Activated naive CD4-positive, alpha-beta T cell treated with anti-CD3 and anti-CD28 coated beads, Interleukin-2, amount 10 ng/mL, durations not matched to agents 7 days and 5 days (primary cell): ENCODE measurements at regions not wholly inside any gene's neighbourhood (a gene's known extent, or its start where the extent isn't known, plus 50 kb on each side); places are given as distances from the start of the nearest gene placed in this dataset.

Source experiments
- CTCF ChIA-PET: fragments of 350-600 bp; sonication (Branson Sonifier 250); formaldehyde crosslinking; loops from one replicate; lab custom pipeline; 2021; ENCODE audit warnings: antibody characterized with exemption; lab: Charles Lee
- DNase-seq: peaks from one replicate; pipeline ENCODE4 v3.0.0-alpha.2; 2020
- H3K27ac Mint-ChIP-seq: one replicate; pipeline ENCODE4 v1.8.0; 2021; ENCODE audit warnings: mild to moderate bottlenecking, moderate library complexity, mixed read lengths
- H3K27me3 Mint-ChIP-seq: one replicate; pipeline ENCODE4 v1.8.0; 2021; ENCODE audit warnings: mild to moderate bottlenecking, mixed read lengths
- H3K36me3 Mint-ChIP-seq: one replicate; pipeline ENCODE4 v1.8.0; 2021; ENCODE audit warnings: mixed read lengths
- H3K4me1 Mint-ChIP-seq: one replicate; pipeline ENCODE4 v1.8.0; 2021; ENCODE audit warnings: mixed read lengths
- H3K4me3 Mint-ChIP-seq: one replicate; pipeline ENCODE4 v1.8.0; 2021; ENCODE audit warnings: mild to moderate bottlenecking, moderate library complexity, mixed read lengths
- H3K9me3 Mint-ChIP-seq: one replicate; pipeline ENCODE4 v1.8.0; 2021; ENCODE audit warnings: mixed read lengths

DNA sequence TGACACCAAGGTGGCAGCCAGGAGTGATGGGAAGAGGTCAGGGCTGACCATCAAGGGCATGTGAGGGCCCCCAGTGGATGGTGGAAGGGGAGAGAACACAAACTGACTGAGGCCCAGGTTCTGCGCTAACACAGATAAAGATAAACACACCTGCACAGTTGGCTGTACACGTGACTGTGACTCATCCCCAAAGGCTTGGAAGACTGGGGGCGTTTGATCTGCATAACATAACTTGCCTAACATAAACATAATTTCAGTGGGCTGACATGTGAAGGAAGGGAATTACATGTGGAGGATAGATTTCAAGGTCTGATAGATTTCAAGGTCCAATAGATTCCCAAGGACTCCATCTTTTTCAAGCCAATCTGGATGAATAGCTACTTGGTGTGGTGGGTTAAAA is 100.9 kb upstream of the TNRC6C start:
- no peak overlapping the region for H3K4me3 Mint-ChIP-seq
- no peaks in the 10 kb centered on the region for H3K9me3 Mint-ChIP-seq
- H3K27me3 Mint-ChIP-seq = peaks cover 63% of the 10 kb centered on the region
- H3K27ac Mint-ChIP-seq = peak overlapping the region; percentile 8
- DNase-seq = no peak
- H3K36me3 Mint-ChIP-seq = no peaks in the 10 kb centered on the region
- CTCF ChIA-PET = no interaction called here
- H3K4me1 Mint-ChIP-seq = peaks cover 5% of the 10 kb centered on the region

DNA sequence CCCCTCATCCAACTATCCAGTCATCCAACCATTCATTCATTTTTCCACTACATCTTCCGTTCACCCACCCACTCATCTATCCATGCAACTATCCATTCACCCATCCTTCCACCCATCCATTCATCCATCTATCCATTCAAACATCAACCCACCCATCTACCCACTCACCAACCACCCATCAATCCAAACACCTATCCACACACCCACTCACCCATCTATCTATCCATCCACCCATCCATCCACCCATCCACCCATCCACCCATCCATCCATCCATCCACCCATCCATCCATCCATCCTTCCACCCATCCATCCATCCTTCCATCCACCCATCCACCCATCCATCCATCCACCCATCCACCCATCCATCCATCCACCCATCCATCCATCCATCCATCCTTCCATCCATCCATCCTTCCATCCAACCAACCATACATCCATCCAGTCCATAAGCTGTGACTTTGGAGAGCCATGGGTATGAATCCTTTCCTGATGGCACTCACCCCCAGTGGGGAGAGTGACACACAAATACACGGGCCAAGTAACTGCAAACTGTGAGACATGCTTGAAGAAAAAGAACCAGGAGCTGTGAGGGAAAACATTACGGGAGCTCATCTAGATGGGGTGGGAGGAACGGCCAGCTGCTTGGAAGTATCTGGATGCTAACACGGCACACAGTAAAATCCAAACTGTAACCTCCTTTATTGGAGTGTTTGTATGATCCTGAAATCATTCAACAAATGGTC is 100.0 kb upstream of the TNRC6C start:
- Mint-ChIP-seq H3K4me3 (no peak overlapping the region), H3K27ac (no peak overlapping the region), H3K4me1 (peaks cover 7% of the 10 kb centered on the region), H3K27me3 (peaks cover 65% of the 10 kb centered on the region), H3K9me3 (no peaks in the 10 kb centered on the region), H3K36me3 (no peaks in the 10 kb centered on the region)
- CTCF ChIA-PET = no interaction called here
- no peak for DNase-seq

DNA sequence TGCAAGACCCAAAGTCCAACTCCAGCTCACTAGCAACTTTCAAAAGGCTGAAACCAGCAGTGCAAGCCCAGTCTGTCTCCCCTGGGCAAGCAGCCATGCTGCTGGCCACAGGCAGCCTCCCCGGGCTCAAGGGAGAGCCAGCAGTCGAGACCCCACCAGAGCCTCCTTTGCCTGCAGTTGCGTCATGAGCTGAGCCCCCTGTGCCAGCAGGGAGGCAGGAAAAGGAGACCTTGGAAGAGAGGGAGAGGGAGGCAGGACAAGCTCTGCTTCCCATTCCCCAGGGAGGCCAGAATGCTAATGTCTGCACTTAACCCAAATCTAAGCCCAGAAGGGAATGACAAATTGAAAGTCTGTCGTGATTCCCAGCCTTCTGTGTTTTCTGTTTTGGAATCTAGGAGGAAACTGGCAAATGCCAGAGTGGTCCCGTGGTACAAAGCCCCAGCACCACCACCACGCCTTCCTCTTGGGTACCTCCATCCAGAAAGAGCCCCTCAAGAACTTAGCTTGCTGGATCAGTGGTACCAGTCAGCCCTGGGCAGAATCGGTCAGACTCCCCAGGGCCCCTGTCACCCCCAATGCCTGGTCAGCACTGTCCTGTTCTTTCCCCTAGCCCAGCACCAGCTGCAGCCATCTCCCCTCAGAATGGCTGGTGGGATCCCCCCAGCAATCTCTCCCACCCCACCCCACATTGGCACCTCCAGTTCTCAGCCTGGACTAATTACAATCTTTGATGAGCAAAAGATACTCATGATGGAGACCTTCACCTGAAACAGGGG is 99.3 kb upstream of the TNRC6C start:
- Mint-ChIP-seq H3K27ac (no peak overlapping the region), H3K27me3 (peaks cover 66% of the 10 kb centered on the region), H3K36me3 (no peaks in the 10 kb centered on the region), H3K4me1 (peaks cover 11% of the 10 kb centered on the region), H3K4me3 (no peak overlapping the region), H3K9me3 (no peaks in the 10 kb centered on the region)
- no peak for DNase-seq
- CTCF ChIA-PET = no interaction called here

DNA sequence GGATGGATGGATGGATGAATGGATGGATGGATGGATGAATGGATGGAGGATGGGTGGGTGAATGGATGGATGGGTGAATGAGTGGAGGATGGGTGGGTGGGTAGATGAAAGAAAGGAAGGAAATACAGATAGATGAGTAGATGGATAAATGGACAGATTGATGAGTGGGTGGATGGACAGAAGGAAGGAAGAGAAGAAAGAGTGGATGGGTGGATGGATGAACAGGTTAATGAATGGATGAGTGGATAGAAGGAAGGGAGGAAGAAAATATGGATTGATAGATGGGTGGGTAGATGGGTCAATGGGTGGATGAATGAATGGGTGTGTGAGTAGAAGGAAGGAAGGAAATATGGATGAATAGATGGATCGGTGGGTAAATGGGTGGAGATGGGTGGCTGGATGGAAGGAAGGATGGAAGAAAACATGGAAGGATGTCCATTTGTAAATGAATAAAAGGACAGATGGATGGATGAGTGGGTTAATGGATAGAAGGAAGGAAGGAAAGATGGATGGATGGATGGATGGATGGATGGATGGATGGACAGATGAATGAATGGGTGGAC is 97.3 kb upstream of the TNRC6C start:
- Mint-ChIP-seq H3K9me3 (no peaks in the 10 kb centered on the region), H3K4me3 (no peak overlapping the region), H3K27me3 (peaks cover 64% of the 10 kb centered on the region), H3K36me3 (no peaks in the 10 kb centered on the region), H3K4me1 (peaks cover 13% of the 10 kb centered on the region), H3K27ac (no peak overlapping the region)
- CTCF ChIA-PET = no interaction called here
- DNase-seq = no peak

DNA sequence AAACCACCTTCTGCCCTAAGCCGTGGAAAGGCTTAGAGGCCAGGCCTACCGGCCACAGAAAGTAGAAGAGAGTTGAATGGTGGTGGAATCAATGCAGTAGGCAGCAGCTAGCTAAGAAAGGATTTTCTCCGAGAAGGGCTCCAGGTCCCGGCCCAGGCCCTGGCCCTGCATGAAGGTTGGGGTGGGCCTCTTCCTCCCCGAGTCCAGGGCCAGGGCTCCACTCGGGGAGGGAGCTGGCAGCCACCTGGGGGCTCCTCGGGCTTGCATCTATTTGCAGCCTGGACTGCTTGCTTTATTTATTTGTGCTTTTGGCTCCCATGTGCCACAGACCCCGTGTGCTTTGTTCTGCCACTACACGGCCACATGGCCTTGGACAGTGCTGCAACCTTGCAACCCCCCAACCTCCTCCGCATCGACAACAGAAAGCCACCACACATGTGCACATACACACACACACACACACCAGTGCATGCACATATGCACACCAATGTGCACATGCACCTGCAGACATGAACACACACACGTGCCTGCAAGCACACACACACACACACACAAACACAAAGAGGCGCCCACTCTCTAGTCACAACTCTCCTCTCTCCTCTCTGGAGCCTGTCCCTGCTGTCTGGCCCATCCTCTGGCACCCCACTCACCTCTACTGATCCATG is 96.4 kb upstream of the TNRC6C start:
- Mint-ChIP-seq H3K27ac (no peak overlapping the region), H3K27me3 (peaks cover 57% of the 10 kb centered on the region), H3K9me3 (no peaks in the 10 kb centered on the region), H3K4me1 (peaks cover 12% of the 10 kb centered on the region), H3K4me3 (no peak overlapping the region), H3K36me3 (no peaks in the 10 kb centered on the region)
- DNase-seq = no peak
- CTCF ChIA-PET = no interaction called here

DNA sequence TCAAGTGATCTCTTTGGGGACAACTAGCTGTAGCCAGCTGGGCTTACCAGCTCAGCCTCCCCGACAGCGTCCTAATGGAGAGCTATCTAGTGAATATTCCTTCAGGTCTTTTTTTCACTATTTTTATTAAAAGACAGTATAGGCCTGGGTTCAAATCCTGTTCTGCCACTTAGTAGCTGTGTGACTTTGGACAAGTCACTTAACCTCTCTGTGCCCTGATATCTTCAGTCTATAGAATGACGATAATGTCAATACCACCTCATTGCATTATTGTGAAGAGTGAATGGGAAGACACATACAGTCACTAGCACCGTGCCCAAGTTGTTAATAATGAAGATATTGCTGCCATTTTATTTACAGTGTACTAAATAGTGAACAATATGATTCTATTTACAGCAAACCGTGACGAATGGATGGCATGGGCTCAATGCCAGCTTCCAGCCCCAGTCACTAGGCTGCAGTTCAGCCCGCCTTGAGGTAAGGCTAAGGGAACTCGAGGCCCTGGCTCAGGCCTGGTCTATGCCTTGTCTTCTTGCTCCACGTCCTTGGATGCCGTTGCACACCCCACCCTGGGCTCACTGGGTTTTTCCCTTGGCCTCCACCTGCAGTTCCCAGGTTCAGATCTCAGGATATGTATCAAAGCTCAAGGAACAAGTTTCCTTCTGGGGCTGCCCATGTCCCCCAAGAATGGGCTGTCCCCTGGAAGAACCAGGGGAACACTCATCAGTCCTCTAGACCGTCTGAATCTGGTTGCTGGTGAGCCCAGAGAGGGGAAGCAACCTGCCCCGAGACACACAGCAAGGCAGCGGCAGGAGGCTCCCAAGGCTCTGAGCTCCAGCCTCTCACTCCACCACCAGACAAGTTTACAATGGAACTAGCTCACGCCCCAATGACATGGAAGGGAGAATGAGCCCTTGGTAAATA is 95.4 kb upstream of the TNRC6C start:
- Mint-ChIP-seq H3K4me1 (peaks cover 8% of the 10 kb centered on the region), H3K4me3 (no peak overlapping the region), H3K27me3 (peaks cover 55% of the 10 kb centered on the region), H3K36me3 (no peaks in the 10 kb centered on the region), H3K27ac (peak overlapping the region; percentile 61), H3K9me3 (no peaks in the 10 kb centered on the region)
- CTCF ChIA-PET = no interaction called here
- DNase-seq = no peak

DNA sequence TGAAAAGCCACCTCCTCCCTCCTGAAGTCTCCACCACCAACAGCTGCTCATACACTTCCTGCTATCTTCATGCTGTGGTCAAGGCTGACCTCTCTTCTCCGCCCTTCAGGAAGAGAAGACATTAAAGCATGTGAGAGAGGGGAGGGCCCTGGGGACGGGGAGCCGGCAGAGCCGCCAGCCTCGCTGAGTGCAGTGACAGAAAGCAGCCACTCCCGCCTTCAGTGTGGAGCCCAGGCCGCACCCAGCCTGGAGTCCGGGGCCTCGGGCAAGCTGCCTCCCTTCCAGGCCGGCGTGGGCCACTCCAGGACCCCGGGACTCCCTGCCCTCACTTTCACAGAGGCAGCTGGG is 94.7 kb upstream of the TNRC6C start:
- CTCF ChIA-PET = no interaction called here
- H3K27ac Mint-ChIP-seq = peak overlapping the region; percentile 61
- H3K4me1 Mint-ChIP-seq = peaks cover 8% of the 10 kb centered on the region
- H3K27me3 Mint-ChIP-seq = peaks cover 55% of the 10 kb centered on the region
- no peaks in the 10 kb centered on the region for H3K9me3 Mint-ChIP-seq
- no peak overlapping the region for H3K4me3 Mint-ChIP-seq
- DNase-seq = no peak
- no peaks in the 10 kb centered on the region for H3K36me3 Mint-ChIP-seq

DNA sequence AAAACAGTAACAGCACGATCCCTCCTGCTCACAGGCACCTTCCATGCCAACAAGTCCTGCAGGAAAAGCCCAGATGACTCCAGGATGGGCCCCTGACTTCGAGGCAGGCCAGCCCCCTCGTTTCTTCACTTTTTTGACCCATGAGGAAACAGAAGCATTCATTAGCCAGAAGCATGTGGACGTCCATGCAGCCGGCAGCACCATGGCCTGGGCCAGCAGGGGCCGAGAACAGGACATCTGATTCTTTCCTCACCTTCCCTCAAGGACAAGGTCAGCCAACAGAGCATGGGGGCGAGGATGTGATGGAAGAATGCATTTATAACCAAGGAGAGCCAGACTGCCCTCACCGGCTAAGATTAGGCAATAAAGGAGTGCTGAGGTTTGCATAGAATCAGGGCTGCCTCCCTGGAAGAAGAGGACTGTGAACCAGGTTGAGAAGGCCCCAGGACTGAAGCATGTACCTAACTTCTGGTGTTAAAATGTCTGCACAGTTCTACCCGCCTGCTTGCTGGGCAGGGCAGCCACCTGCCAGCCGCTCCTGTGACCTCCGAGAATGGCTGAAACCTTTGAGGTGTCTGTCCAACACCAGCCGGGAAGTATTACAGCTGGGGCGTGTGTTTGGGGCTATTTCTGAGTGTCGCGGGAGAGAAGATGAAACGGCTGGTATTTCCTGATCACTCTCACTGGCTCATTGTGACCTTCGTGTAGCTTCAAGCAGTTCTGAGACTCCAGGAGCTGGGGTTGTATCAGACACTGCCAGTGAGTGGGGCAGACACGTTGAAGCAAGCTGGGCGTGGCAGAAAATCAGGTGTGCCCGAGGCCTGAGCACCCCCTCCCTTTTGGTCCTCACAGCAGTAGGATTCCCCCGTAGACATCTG is 94.0 kb upstream of the TNRC6C start:
- Mint-ChIP-seq H3K4me3 (no peak overlapping the region), H3K27me3 (peaks cover 55% of the 10 kb centered on the region), H3K36me3 (no peaks in the 10 kb centered on the region), H3K9me3 (no peaks in the 10 kb centered on the region), H3K27ac (no peak overlapping the region), H3K4me1 (peaks cover 14% of the 10 kb centered on the region)
- CTCF ChIA-PET = no interaction called here
- DNase-seq = no peak

DNA sequence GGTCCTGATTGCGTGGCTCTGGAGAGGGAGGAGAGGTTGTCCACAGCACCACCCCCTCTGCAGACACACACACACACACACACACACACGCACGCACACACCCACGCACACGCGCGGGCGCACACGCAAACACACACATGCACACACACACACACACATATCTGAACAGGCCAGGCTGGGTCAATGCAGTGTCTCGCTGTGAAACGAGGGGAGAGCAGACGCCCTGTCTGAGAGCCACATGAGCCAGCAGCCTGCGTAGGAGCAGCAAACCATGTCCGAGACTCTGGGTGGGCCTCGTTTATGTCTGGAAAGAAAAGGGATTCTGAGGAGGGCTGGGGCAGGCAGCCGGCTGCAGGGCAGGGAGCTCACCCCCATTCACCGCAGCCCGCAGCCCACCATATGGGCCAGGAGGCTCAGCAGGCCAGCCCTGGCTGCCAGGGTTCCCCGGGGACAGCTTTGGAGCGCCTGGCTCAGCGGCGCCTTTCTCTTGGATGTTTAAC is 93.3 kb upstream of the TNRC6C start:
- Mint-ChIP-seq H3K27me3 (peaks cover 54% of the 10 kb centered on the region), H3K4me3 (no peak overlapping the region), H3K27ac (no peak overlapping the region), H3K4me1 (peaks cover 21% of the 10 kb centered on the region), H3K36me3 (no peaks in the 10 kb centered on the region), H3K9me3 (no peaks in the 10 kb centered on the region)
- CTCF ChIA-PET = no interaction called here
- DNase-seq = no peak

DNA sequence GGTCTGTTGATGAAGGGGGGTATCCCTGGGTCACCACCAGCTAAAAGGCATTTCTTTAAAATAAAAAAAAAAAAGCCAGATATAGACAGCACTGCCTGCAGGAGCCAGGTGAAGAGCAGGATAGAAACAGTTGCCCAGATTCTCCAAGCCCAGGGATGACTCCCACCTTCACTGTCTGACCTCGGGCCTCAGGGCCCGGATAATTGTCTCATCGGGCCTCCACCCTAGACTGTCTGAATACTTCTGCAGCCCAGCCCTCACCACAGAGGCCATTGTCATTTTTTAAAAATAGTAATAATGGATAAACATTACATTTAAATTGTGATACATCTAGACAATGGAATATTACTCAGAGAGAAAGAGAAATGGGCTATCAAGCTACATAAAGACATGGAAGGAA is 92.8 kb upstream of the TNRC6C start:
- no peak for DNase-seq
- Mint-ChIP-seq H3K27me3 (peaks cover 54% of the 10 kb centered on the region), H3K4me3 (no peak overlapping the region), H3K9me3 (no peaks in the 10 kb centered on the region), H3K27ac (no peak overlapping the region), H3K4me1 (peaks cover 21% of the 10 kb centered on the region), H3K36me3 (no peaks in the 10 kb centered on the region)
- CTCF ChIA-PET = no interaction called here

DNA sequence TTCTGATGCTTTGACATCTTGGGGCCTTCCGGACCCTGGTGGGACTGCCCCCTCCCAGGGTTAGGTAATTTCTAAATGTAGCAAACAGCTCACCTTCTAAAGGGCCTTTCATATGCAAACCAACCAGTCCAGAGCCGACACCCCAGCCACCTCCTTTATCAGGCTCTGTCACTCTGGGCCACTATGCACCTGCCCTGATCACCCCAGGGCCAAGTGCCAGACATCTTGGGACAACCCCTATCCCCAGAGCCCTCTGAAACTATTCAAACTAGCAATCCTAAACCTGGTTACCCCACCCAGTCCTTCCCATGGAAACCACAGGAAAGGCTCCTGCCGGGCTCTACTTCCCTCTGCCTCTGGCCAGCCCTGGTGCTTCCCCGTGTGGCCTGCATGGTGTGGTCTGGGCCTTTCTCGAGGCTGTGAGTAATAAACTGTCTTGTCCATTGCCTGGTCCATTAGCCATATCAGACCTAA is 91.2 kb upstream of the TNRC6C start:
- CTCF ChIA-PET = interaction anchor here (1.5 kb wide), 1 partner anchor 147 kb away, joined by 4 read pairs; no protein-coding TSS in a partner anchor
- Mint-ChIP-seq H3K27ac (no peak overlapping the region), H3K4me1 (peaks cover 33% of the 10 kb centered on the region)

DNA sequence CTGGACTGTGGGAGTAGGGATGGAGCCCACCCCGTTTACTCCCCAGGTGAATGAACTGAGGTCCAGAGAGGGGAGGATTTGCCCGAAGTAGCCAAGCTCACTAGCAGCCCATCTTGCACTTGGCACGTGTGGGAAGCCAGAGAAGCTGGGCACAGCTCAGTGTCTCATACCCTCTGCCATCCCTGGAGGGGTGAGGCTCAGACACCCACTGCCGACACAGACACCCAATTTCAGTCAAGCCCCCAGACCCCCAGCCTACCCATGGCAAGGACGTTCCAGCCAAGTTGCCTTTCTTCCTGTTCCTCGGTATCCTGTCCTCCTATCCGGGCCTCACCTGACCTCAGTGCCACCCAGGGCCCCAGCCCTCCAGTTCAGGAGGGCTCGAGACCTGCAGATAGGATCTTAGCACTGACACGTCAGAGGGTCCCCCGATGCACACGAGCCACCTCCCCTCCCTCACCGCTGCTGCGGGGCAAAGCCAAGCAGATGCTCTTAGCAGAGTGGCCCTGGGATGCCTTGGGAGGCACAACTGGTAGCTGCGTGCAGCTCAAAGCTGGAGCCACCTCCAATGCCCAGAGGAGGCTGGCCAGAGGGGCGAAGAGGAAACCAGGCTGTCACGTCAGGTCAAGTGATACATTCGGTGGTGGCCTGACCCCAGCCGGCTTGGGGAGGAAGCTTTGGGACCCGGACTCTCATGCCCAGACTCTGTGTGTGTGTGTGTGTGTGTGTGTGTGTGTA is 90.4 kb upstream of the TNRC6C start:
- no peak for DNase-seq
- H3K27ac Mint-ChIP-seq = peak overlapping the region; percentile 55
- H3K4me1 Mint-ChIP-seq = peaks cover 41% of the 10 kb centered on the region
- CTCF ChIA-PET = interaction anchor here (1.4 to 2.3 kb wide), 3 partner anchors 13 to 146 kb away, joined by 3 to 8 read pairs (median 4); no protein-coding TSS in a partner anchor
- H3K27me3 Mint-ChIP-seq = peaks cover 38% of the 10 kb centered on the region
- H3K9me3 Mint-ChIP-seq = peaks cover 3% of the 10 kb centered on the region
- H3K4me3 Mint-ChIP-seq = no peak overlapping the region
- no peaks in the 10 kb centered on the region for H3K36me3 Mint-ChIP-seq

More for the DNA sequence above, 91.2 kb upstream of the TNRC6C start:
- Mint-ChIP-seq H3K27me3 (peaks cover 41% of the 10 kb centered on the region), H3K4me3 (no peak overlapping the region), H3K9me3 (no peaks in the 10 kb centered on the region), H3K36me3 (no peaks in the 10 kb centered on the region)
- no peak for DNase-seq
